Glutamatergic neuron (in vitro differentiated cells): ENCODE measurements at regions not wholly inside any gene's neighbourhood (a gene's known extent, or its start where the extent isn't known, plus 50 kb on each side); places are given as distances from the start of the nearest gene placed in this dataset.

Experiments
- DNase-seq: peaks from one replicate; pipeline ENCODE4 v3.0.0; 2022
- H3K27ac Mint-ChIP-seq: one replicate; pipeline ENCODE4 v1.8.0; 2020; ENCODE audit warnings: mild to moderate bottlenecking, mixed read lengths, inconsistent platforms; ENCODE audit not compliant: unreplicated experiment
- H3K27me3 Mint-ChIP-seq: one replicate; pipeline ENCODE4 v1.8.0; 2020; ENCODE audit warnings: mild to moderate bottlenecking, moderate library complexity, mixed read lengths, inconsistent platforms; ENCODE audit not compliant: unreplicated experiment
- H3K36me3 Mint-ChIP-seq: one replicate; pipeline ENCODE4 v1.8.0; 2020; ENCODE audit warnings: mild to moderate bottlenecking, mixed read lengths, inconsistent platforms; ENCODE audit not compliant: unreplicated experiment
- H3K4me1 Mint-ChIP-seq: one replicate; pipeline ENCODE4 v1.8.0; 2020; ENCODE audit warnings: mild to moderate bottlenecking, low read depth, mixed read lengths, inconsistent platforms; ENCODE audit not compliant: unreplicated experiment
- H3K4me3 Mint-ChIP-seq: one replicate; pipeline ENCODE4 v1.8.0; 2020; ENCODE audit warnings: mild to moderate bottlenecking, mixed read lengths, inconsistent platforms; ENCODE audit not compliant: unreplicated experiment
- H3K9me3 Mint-ChIP-seq: one replicate; pipeline ENCODE4 v1.8.0; 2020; ENCODE audit warnings: mild to moderate bottlenecking, moderate library complexity, mixed read lengths, inconsistent platforms; ENCODE audit not compliant: unreplicated experiment
- CTCF ChIP-seq: fragments of 200-600 bp; sonication (generic); IDR thresholded peaks from one replicate; pipeline ENCODE4 v1.5.0; 2021; ENCODE audit not compliant: partially characterized antibody, unreplicated experiment

GRCh38 chr5:167827766-167828165, 463.7 kb upstream of the WWC1 start:
- Mint-ChIP-seq H3K4me1 (peaks cover 17% of the 10 kb centered on the region), H3K4me3 (no peak overlapping the region), H3K36me3 (no peaks in the 10 kb centered on the region), H3K9me3 (peaks cover 1% of the 10 kb centered on the region), H3K27ac (no peak overlapping the region), H3K27me3 (peaks cover 3% of the 10 kb centered on the region)
- TF ChIP-seq CTCF: no peak
- DNase-seq: no peak

- Mint-ChIP-seq H3K9me3 (peaks cover 1% of the 10 kb centered on the region), H3K36me3 (no peaks in the 10 kb centered on the region), H3K27ac (no peak overlapping the region), H3K27me3 (no peaks in the 10 kb centered on the region), H3K4me3 (no peak overlapping the region), H3K4me1 (peaks cover 17% of the 10 kb centered on the region)
- no peak for TF ChIP-seq CTCF
- no peak for DNase-seq
Observed at GRCh38 chr5:167831754-167832504, 459.5 kb upstream of the WWC1 start.

GRCh38 chr5:167832609-167833008, 458.8 kb upstream of the WWC1 start:
- H3K4me1 Mint-ChIP-seq: peaks cover 17% of the 10 kb centered on the region
- H3K36me3 Mint-ChIP-seq: no peaks in the 10 kb centered on the region
- DNase-seq: no peak
- H3K27ac Mint-ChIP-seq: no peak overlapping the region
- no peaks in the 10 kb centered on the region for H3K27me3 Mint-ChIP-seq
- H3K9me3 Mint-ChIP-seq: peaks cover 1% of the 10 kb centered on the region
- no peak overlapping the region for H3K4me3 Mint-ChIP-seq
- TF ChIP-seq CTCF: no peak

- Mint-ChIP-seq H3K9me3 (no peaks in the 10 kb centered on the region), H3K27me3 (no peaks in the 10 kb centered on the region), H3K4me3 (no peak overlapping the region), H3K36me3 (no peaks in the 10 kb centered on the region), H3K4me1 (peaks cover 17% of the 10 kb centered on the region), H3K27ac (no peak overlapping the region)
- DNase-seq: no peak
- no peak for TF ChIP-seq CTCF
Observed at GRCh38 chr5:167833456-167833855, 458.0 kb upstream of the WWC1 start.

- H3K4me3 Mint-ChIP-seq: no peak overlapping the region
- H3K27ac Mint-ChIP-seq: no peak overlapping the region
- TF ChIP-seq CTCF: no peak
- H3K9me3 Mint-ChIP-seq: no peaks in the 10 kb centered on the region
- no peak for DNase-seq
- H3K36me3 Mint-ChIP-seq: no peaks in the 10 kb centered on the region
- H3K4me1 Mint-ChIP-seq: peaks cover 11% of the 10 kb centered on the region
- no peaks in the 10 kb centered on the region for H3K27me3 Mint-ChIP-seq
Observed at GRCh38 chr5:167835146-167835545, 456.3 kb upstream of the WWC1 start.
